Activated CD8-positive, alpha-beta memory T cell treated with anti-CD3 and anti-CD28 coated beads for 24 hours (primary cell): ENCODE measurements at regions not wholly inside any gene's neighbourhood (a gene's known extent, or its start where the extent isn't known, plus 50 kb on each side); places are given as distances from the start of the nearest gene placed in this dataset.
"Not testable (repeated sequence)": the region's sequence is repeated elsewhere in the genome, so short reads cannot be mapped to it uniquely, and the experiment has no call there.

Experiments used
- DNase-seq: peaks from one replicate; pipeline ENCODE4 v3.0.0-alpha.2; 2020

DNA sequence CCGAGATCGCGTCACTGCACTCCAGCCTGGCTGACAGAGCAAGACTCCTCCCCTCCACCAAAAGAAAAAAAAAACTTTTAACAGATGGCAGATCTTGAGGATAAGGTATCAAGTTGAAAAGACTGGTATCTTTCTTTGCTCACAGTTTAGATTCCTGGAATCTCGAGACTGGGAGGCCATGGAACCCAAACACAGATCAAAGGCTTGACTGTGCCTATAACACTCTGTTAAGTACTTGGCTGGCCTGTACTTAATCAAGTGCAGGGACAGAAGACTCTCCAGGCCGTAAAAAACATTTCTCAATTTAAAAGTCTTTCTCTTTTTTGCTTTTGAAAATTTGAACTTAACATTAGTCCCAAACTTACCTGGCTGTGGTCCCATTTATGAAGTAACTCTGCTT is 107.1 kb upstream of the ZNF516 start:
- DNase-seq = no peak

- not testable (repeated sequence) for DNase-seq
These were observed 105.0 kb upstream of the ZNF516 start for GRCh38 chr18:76600076-76600475.

DNA sequence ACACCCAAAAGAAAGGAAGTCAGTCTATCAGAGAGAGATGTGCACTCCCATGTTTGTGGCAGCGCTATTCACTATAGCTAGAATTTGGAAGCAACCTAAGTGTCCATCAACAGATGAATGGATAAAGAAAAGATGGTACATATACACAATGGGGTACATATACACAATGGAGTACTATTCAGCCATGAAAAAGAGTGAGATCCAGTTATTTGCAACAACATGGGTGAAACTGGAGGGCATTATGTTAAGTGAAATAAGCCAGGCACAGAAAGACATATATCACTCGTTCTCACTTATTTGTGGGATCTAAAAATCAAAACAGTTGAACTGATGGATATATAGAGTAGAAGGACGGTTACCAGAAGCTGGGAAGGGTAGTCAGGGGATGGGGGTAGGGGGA is 99.9 kb upstream of the ZNF516 start:
- no peak for DNase-seq

DNA sequence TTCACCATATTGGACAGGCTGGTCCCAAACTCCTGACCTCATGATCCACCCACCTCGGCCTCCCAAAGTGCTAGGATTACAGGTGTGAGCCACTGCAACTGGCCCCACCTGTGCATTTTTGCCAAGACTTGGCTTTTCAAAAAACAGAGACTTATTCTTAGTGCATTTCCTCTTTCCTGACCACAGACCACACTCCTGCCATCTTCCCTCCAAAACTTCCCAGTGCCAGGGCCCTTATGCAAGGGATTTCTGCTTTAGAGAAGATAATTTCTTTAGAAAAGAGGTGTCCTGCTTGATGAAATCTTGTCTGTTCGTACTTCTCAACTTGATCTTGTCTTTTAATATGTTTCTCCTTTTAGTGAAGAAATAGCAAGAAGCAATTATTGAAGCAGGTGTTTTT is 98.8 kb upstream of the ZNF516 start:
- DNase-seq = no peak

GRCh38 chr18:76592981-76593381 is 97.9 kb upstream of the ZNF516 start:
- DNase-seq = no peak

DNA sequence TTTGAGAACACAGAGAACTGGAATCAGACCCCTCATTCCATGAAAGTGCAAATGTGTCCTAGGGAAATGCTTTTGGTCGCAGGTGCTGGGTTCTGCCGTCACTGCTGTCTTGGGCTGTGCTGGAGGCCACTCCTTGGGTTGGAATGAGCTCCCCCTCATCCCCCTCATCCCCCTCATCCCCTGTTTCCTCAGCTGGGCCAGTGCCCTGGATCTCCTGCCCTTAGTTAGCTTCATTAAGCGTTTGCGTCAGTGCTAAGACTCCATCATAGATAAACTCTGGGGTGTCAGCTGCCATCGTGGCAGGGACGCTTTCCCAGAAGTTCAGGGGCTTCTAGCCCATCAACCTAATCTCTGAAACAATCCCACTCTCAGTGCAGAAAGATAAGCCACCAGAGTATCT is 97.1 kb upstream of the ZNF516 start:
- DNase-seq = no peak

- DNase-seq = no peak
These were observed 94.8 kb upstream of the ZNF516 start for GRCh38 chr18:76589866-76590265.

DNA sequence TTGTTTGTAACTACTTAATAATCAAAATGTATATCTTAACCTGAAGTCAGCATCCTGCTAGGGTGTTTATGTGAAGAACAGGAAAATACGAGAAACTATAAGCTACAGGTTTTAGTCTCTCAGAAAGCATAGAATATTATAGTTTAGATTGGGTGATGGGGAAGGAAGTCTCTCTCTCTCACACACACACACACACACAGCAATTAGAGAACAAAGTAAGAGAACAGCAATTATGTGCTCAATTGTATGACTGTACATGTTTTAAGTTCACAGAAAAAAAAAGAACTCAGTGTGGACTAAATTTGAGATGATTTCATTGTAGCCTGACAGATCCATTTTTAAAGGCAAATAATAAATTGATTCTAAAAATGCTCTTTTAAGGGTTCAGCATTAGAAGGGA is 94.3 kb upstream of the ZNF516 start:
- DNase-seq = no peak

DNA sequence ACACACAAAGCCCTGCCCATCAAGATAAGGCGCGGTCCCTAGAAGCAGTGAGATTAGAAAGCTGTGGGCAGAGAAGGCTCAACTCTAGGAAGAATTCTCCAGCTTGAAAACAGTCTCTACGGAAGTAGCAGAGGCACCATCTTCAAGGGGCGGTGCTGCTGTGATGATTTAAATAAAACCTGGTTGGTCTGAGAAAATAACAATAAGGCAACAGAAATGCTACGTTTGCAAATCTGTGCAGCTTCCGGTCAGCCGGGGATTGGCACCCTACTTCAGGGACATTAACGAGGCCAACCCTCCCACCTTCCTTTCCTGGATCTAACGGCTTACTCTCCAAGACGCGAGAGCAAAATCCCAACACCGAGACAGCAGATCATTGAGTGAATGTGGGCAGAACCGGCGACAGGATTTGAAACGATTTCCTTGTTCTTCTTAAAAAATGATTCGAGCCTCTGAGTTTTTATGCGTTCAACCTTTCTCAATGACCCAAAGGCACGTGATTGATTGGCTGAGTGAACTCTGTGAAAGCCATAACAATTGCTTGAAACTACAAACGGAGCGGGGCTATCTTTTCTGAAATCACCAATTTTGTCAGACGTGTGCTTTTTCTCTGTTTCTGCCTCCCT is 93.7 kb upstream of the ZNF516 start:
- no peak for DNase-seq

- DNase-seq = no peak
These were observed 92.8 kb upstream of the ZNF516 start for GRCh38 chr18:76587879-76588271.

GRCh38 chr18:76587147-76587878 is 92.3 kb upstream of the ZNF516 start:
- no peak for DNase-seq

DNA sequence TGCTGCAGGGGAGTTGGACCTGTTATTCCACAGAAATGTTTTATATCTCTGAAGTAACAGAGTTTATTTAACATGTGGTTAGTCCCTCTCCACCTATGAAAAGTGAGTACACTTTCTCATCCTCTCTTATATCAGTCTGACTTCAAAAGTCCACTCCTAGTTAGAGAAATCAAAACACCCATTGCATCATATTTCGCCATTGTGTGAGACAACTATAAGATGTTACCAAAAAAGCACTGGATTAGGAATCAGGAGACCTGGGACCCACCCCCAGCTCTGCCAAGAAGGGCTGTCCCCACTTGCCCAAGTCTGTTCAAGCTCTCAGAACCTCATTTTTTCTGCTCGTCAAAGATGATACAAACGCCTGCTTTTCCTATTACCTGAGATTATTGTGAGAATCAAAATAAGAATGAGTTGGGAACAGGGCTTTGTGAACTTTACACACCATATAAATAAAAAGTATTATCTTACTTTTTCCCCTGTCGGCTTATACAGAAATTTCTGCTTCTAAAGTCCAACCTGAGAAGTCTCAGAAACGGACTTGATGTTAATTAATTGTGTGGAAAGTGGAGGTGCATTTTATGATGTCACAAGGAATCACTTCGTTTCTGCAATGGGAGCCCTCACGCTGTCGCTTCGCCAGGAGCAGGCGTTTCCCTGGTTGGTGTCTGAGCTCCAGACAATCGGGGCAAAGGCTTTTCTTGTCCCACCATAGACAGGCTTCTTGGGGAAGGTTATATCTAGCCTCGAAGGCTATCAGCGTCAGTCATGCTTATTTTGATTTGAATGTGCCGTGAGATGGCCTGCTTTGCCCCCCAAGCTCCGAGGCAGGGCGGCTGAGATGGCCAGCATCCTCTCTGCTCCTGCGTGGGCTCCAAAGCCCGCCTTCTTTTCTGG is 89.6 kb upstream of the ZNF516 start:
- DNase-seq = no peak

- DNase-seq = no peak
These were observed 86.2 kb upstream of the ZNF516 start for GRCh38 chr18:76581261-76581660.

DNA sequence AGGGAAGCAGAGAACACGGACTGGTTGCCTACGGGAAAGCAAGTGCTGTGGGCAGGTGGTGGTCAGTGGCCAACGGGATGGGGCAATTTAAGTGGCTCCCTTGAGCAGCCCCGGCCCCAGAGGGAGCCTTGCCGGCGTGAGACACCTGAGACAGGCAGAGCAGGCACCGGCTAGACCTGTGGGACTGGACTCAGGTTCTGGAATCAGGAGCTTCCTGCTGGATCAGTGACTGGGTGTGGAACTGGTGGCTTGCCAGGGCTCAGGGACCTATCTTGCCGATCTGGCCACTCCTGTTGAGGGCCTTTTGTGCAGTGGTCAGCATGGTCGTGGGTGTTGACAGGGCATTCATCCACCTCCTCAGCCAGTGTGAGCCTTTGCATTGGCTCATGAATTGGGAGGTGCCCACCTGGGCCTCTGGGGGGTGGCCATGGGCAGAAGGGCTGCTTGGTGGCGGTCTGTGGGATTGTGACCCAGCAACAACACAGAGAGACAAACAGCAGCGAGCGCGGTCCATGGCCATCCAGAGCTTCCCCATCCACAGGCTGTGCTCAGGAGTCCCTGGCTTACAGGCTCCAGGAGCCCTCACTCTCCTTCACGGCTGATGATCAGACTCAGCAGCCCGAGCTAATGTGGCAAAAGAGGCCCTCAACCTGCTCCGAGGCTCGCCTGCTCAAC is 85.4 kb upstream of the ZNF516 start:
- DNase-seq = no peak

GRCh38 chr18:76579301-76579695 is 84.3 kb upstream of the ZNF516 start:
- no peak for DNase-seq

DNA sequence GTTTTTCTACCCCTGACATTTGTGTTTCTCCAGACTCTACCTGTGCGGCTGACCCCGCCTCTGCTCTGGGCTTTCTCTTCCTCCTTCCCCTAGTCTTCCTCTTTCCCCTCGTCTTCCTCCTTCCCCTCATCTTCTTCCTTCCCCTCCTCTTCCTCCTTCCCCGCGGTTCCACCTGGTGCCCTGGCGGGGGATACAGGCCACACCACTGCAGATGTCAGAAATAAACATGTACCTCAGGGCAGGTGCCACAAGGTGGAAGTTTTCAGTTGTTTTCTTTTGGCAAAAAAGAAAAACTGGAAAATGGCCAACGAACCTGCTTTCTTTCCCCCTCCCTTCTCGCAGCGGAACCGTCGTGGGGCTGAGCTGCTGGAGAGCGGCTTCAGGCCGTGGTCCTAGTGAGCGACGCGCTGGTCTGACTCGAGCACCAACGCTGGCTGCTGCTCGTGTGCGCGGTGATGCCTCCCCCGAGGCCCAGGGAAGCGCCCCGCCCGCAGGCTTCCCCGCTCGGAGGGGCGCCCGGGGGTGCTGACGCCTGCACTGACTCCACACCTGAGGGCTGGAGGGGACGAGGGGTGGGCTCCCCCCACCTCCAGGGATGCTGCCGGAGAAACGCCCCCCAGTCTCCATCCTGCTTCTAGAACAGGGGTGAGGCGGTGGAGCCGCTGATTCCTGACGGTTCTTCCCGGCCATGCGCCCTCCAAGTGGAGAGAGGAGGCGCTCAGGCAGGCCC is 83.7 kb upstream of the ZNF516 start:
- no peak for DNase-seq

DNA sequence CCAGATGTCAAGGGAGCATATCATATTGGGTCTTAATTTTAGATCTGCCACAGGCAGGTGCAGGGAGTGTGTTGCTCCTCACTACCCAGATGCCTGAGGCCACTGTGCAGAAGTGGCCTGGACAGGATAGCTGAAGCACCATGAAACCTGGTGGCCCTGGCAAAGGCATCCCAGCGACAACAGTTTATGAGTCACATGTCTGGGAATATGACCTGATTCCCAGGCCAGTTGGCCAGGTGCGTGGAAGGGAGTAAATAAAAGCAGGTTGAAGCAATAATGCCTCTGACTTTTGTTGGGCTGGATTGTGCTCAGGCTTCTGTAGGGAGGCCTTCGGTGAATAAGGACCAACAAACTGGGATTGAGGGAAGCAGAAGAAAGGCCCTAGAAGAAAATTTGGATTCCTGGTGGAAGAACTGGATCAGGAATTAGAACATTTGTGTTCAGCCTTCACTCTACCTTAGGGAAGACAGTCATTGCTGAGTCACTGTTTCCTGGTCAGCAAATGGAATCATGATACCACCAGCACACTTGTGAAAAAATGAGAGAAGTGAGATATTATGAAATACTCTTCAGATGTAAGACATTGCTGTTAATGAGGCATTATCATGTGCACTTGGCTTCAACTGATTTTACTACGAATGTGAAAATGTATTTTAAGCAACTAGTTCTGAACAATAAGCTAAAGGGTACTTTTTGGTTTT is 78.4 kb upstream of the ZNF516 start:
- no peak for DNase-seq

DNA sequence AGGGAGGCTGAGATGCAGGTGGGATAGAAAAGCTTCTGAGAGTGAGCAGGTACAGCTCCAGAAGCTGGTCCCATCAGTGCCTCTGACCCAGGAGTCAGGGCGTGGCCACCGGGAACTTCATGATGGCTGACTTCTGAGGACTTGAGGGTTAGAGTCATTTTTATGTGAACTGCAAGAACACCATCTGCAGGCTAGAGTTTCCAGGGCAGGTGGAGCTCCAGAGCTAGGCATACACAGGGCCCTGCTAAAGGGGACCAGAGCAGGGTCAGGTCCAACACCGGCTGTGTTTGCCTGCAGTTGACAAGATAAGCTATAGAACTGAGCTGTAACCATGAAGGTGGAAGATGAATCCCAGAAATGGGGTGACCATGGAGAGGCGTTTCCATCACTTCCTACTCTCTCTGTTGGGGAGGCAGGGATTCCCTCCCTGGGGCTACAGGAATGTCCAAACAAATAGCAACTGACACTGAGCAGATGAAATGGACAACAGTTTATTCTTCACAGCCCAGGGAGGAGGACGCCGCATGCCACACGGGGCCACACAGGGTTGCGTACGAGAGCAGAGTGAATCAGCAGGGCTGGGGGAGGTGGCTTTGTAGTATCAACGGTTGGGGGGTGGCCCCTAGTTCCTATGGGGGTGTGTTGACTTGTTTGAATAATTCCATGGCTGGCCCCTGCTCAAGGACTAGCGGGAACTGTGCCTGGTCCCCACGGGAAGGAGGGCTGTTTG is 77.6 kb upstream of the ZNF516 start:
- DNase-seq = no peak

DNA sequence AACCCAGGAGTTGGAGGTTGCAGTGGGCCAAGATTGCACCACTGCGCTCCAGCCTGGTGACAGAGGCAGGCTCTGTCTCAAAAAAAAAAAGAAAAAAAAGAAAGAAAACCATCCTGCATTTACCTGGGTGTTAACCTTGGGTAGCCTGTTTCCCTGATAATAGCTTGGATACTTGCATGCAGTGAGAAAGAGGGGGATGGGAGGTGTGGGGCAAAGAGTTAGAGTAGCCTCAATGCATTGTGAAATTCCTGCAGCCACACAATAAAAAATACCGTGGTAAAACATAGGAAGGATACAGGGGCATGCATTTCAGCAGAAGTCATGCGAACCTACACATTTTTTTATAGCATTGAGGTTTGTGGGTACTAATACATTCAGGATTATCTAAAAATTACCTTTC is 76.6 kb upstream of the ZNF516 start:
- no peak for DNase-seq

DNA sequence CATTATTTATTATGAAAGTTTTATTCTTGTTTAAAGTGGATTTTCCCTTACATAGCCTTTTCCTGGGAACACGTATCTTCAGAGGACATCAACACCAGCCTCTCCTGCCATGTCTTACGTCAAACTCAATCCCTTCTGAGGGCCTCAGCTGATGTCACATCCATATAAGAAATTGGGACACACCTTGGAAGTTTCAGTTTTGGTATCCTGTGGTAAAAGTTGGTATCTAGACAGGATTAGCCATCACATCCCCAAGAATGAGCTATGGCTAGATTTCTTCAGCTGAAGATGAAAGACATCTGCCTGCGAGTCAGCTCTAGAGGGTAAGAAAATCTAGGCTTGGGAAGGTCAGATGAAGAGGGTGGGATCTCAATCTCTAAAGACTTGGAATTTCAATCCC is 75.8 kb upstream of the ZNF516 start:
- no peak for DNase-seq
